ENCODE measurements at regions not wholly inside any gene's neighbourhood (a gene's known extent, or its start where the extent isn't known, plus 50 kb on each side); places are given as distances from the start of the nearest gene placed in this dataset.

GRCh38 chr4:24417206-24417605 is 167.1 kb downstream of the DHX15 start:
- TF ChIP-seq, protein P1, sequence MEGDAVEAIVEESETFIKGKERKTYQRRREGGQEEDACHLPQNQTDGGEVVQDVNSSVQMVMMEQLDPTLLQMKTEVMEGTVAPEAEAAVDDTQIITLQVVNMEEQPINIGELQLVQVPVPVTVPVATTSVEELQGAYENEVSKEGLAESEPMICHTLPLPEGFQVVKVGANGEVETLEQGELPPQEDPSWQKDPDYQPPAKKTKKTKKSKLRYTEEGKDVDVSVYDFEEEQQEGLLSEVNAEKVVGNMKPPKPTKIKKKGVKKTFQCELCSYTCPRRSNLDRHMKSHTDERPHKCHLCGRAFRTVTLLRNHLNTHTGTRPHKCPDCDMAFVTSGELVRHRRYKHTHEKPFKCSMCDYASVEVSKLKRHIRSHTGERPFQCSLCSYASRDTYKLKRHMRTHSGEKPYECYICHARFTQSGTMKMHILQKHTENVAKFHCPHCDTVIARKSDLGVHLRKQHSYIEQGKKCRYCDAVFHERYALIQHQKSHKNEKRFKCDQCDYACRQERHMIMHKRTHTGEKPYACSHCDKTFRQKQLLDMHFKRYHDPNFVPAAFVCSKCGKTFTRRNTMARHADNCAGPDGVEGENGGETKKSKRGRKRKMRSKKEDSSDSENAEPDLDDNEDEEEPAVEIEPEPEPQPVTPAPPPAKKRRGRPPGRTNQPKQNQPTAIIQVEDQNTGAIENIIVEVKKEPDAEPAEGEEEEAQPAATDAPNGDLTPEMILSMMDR (IDR thresholded peaks at IDR 0.05) = no peak
- no peak for TF ChIP-seq POLR2A (IDR thresholded peaks at IDR 0.05)
